GM20431 (cell line): ENCODE measurements at regions not wholly inside any gene's neighbourhood (a gene's known extent, or its start where the extent isn't known, plus 50 kb on each side); places are given as distances from the start of the nearest gene placed in this dataset.

Experiments
- in situ Hi-C: fragments of 300-500 bp; cut with MseI, MboI; formaldehyde crosslinking; loops from one replicate; pipeline ENCODE4 v1.15.0; 2020; ENCODE audit warnings: low sequenced_read_pairs; ENCODE audit not compliant: unreplicated experiment

- in situ Hi-C loops: no loop called here
Observed at GRCh38 chr6:105750089-105750488, 336.0 kb upstream of the PRDM1 start.

DNA sequence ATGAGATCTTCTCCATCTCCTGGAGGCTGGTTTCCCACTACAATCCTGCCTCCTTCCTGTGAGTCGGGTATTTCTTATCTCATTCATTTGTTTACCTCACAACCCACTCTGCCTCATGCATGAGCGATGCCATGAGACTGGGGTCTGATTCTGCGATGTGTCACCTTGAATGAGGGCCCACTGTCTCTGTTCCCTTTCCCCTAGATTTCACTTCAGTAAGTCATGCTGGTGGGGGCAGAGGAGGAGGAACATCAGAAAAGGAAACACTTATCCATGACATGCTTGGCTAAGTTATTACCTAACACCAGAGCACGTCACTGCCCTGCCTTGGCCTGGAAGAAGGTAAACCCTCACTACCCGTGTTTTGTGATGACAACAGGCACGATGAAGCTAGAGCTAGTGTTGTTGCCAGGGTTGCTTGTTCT is 337.4 kb upstream of the PRDM1 start:
- in situ Hi-C loops: loop anchor here (25.0 kb wide), 2 partner anchors 339 to 489 kb away; partner anchors contain the start of gene PRDM1

GRCh38 chr6:105747823-105748405 is 338.2 kb upstream of the PRDM1 start:
- in situ Hi-C loops: loop anchor here (25.0 kb wide), 2 partner anchors 339 to 489 kb away; partner anchors contain the start of gene PRDM1

DNA sequence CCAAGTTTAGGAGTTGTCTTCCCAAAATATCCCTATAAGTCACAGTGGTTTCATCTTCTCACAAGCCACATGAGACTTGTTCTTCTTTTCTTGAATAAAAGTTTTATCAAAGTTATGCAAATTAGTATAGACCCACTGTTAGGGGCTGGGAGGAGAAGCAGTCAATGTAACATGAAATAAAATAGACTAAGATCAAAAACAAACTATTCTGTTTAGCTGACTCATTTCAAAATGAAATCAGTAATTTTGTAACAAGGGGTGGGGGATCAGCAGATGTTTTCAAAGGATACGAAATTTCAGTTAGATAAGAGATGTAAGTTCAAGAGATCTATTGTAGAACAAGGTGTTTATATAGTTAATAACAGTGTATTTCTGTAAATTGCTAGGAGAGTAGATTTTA is 339.6 kb upstream of the PRDM1 start:
- in situ Hi-C loops: loop anchor here (25.0 kb wide), 2 partner anchors 341 to 491 kb away; partner anchors contain the start of gene PRDM1

DNA sequence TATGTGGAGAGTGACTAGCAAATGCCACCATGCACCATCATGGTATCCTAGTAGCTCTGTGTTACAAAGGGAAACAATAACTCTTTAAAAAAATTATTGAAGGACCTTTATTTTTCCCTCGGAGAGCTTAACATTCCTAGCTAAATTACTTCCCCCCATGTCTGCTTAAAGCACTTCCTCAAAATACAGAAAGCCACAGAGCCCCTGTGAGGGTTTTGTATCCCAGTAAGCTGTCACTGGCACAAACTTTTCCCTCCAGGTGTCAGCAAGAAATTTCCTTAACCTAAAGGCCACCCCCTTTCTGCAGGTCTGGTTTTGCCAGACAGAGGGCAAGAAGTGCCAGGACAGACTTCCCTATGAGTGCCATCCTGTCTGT is 340.0 kb upstream of the PRDM1 start:
- in situ Hi-C loops: loop anchor here (25.0 kb wide), 2 partner anchors 341 to 491 kb away; partner anchors contain the start of gene PRDM1

- in situ Hi-C loops: loop anchor here (25.0 kb wide), 2 partner anchors 342 to 492 kb away; partner anchors contain the start of gene PRDM1
Observed at GRCh38 chr6:105745464-105746129, 340.5 kb upstream of the PRDM1 start.

- in situ Hi-C loops: loop anchor here (25.0 kb wide), 2 partner anchors 342 to 492 kb away; partner anchors contain the start of gene PRDM1
Observed at GRCh38 chr6:105744815-105745214, 341.3 kb upstream of the PRDM1 start.

GRCh38 chr6:105740946-105741645 is 338.2 kb upstream of the PREP start:
- in situ Hi-C loops: loop anchor here (25.0 kb wide), 2 partner anchors 346 to 496 kb away; partner anchors contain the start of gene PRDM1

GRCh38 chr6:105739764-105740163 is 336.9 kb upstream of the PREP start:
- in situ Hi-C loops: loop anchor here (25.0 kb wide), 2 partner anchors 348 to 498 kb away; partner anchors contain the start of gene PRDM1

- in situ Hi-C loops: loop anchor here (25.0 kb wide), 2 partner anchors 354 to 504 kb away; partner anchors contain the start of gene PRDM1
Observed at GRCh38 chr6:105733556-105734162, 330.8 kb upstream of the PREP start.

DNA sequence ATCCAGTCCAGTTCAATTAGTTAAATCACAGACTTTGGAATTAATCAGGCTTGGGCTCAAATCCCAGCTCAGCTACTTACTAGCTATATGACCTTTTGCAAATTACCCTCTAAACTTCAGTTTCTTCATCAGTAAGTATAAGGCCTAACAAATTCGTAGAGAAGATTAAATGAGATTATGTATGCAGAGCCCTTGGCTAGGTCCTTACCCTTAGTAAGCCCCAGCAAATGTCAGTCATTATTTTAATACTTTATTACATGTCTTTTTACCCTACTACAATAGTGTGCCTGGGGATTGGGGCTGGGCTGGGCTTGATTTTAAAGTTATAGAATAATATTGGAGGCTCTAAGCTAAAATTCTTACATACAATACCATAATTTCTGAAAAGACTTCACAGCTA is 326.1 kb upstream of the PREP start:
- in situ Hi-C loops: loop anchor here (25.0 kb wide), 2 partner anchors 358 to 508 kb away; partner anchors contain the start of gene PRDM1

DNA sequence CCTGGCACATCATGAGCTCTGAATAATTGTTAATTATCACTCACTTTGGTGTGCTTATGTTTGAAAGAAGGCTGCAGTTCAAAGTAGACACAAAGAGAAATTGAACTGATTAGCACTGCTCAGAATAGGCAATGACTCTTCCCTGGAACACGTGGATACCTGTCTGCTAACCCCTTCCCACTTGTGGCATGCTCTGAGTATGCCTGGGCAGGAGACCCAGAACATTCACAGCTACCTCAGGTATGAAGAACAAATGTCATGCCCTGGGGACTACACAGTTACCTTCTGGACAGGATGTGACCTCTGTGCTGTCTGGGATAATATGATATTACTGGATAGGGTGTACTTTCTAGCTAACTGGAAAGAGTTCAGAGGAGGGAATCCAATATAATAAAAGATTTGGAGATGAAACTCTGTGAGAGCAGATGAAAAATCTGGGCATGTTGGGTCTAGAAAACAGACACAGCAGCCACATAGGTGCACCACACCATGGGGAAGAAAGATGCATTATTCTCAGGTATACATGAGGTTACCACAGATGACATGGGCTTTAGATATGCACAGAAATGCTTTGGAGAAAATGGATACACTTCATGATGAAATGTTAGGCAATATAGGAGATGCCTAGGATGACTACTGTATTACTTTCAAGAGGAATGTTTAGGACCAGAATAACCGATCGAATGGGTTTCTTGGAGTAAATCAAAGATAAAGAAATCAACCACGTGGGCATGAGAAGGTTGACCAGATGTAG is 324.2 kb upstream of the PREP start:
- in situ Hi-C loops: loop anchor here (25.0 kb wide), 2 partner anchors 360 to 510 kb away; partner anchors contain the start of gene PRDM1

DNA sequence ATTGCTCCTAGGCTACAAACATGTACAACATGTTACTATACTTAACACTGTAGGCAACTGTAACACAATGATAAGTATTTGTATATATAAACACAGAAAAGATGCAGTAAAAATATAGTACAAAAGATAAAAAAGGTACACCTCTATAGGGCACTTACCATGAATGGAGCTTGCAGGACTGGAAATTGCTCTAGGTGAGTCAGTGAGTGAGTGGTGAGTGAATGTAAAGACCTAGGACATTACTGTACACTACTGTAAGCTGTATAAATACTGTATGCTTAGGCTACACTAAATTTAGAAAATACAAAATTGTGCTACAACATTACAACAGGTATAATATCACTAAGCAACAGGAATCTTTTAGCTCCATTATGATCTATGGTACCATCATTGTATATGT is 312.0 kb upstream of the PREP start:
- in situ Hi-C loops: no loop called here

- in situ Hi-C loops: no loop called here
Observed at GRCh38 chr6:105713474-105714118, 310.7 kb upstream of the PREP start.

DNA sequence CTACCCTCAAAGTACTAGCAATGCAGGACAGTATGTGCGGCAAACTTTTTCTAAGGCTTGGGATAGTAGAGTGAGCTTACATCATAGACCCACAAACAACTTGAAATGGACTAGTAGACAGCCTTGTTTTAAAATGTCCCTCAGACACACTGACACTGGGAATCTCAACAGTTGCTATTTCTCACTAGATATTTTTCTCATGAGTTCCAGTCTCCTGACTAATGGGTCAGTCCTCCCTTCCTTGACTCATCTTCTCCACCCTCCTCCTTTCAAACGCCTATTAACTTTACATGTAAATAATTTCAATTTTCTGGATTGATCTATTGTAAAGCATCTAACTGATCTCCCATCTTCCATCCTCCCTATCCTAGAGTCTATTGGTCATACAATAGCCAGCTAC is 308.3 kb upstream of the PREP start:
- in situ Hi-C loops: no loop called here

DNA sequence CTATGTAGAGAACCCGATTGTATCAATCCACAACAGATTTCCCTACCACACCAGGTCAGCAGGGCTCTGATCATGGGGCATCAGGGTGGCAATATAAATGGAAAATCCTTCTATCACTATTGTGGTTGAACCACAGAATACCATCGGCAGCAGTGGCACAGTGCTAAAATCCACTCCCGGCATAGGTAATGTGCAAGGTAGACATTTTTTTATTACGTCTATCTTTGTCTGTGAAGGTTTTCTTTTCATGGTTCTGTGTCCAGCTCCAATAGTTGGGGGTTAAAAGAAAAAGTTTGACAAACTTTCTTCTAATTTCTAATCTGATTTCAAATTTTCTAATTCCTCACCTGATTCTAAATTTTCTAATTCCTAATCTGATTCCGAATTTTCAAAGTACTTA is 302.7 kb upstream of the PREP start:
- in situ Hi-C loops: no loop called here

- in situ Hi-C loops: no loop called here
Observed at GRCh38 chr6:105695461-105695860, 292.6 kb upstream of the PREP start.

- in situ Hi-C loops: no loop called here
Observed at GRCh38 chr6:105692613-105693215, 289.8 kb upstream of the PREP start.

- in situ Hi-C loops: no loop called here
Observed at GRCh38 chr6:105691971-105692370, 289.1 kb upstream of the PREP start.
